HG03571 (cell line): ENCODE measurements at regions not wholly inside any gene's neighbourhood (a gene's known extent, or its start where the extent isn't known, plus 50 kb on each side); places are given as distances from the start of the nearest gene placed in this dataset.
A peak's percentile ranks its signal among the peaks of the same experiment; 100 is the strongest.

Experiments
- ATAC-seq: cut with Tn5 transposase; IDR thresholded peaks from one replicate; pipeline ENCODE4 v1.9.1; 2021; ENCODE audit not compliant: unreplicated experiment

DNA sequence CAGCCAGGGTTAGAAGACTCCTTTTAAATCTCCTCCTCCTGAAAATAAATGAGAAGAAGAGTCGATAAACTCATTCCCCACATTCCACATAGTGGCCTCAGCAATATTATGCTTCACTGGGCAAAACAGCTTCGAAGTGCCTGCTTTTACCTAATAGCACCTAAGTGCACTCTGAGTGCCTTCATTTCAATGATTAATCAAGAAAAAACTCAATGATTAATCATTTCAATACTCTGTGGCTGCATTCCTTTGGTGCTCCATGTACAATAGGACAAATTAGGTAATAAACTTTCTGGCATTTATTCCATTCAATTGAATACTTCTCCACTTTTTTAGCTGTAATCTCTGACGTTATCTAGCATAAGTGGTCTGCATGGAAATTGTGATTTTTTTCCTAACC lies 174.6 kb downstream of the CCDC71L start:
- ATAC-seq = no peak

DNA sequence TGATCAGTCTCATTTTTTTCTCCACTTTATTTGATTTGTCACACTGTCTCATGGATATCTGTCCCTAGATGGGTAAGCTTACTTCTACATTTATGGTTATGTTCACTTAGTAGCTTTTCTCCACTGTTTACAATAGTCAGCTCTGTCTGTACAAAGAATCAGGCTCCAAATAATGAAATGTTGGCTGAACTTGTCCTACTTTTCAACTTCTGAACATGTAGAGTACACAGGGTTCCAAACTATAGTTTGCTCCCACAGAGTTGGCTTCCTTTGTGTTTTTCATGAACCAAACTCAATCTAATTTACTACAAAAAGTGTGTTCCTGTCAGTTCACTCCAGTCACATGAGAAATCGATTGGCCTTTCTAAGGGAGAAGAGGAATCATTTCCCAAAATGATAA lies 175.0 kb downstream of the CCDC71L start:
- ATAC-seq = no peak

DNA sequence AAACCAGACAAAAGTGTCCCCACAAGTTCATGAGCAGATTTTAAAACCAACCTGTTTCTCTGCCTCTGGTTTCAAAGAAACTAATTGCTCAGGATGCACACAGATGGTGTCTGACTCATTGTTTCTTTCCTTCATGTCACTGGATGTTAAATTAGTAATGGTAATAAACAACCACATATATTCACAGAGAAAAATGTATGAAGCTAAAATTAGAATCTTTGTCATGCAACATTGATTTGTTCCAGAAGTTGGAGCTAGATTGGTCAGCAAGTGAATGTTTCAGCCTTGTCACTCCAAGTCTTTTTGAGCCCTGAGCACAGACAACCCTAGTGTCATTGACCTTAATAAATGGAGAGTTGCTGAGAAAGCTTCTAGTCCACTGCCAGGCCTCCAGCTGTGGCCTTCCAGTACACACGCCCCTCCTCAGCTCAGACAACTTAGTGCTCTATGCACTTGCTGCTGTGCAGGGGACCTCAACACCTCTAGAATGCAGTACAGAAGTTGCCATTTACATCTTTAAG lies 175.9 kb downstream of the CCDC71L start:
- no peak for ATAC-seq

GRCh38 chr7:106484562-106484961 lies 176.4 kb downstream of the CCDC71L start:
- no peak for ATAC-seq

DNA sequence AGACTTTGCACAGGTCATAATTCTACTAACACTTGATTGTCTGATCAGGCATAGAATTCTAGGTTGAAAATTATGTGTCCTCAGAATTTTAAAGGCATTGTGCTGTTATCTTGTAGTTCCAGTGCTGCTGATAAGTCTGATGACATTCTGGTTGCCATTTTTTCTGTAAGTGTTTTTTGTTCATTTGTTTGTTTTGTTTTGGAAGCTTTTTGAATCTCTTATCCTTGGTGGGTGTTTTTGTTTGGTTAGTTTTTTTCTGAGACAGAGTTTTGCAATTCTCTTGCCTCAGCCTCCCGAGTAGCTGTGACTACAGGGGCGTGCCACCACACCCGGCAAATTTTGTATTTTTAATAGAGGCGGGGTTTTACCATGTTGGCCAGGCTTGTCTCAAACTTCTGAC lies 178.9 kb downstream of the CCDC71L start:
- ATAC-seq = no peak

- ATAC-seq = no peak
These were observed 180.3 kb downstream of the CCDC71L start for GRCh38 chr7:106480616-106481031.

DNA sequence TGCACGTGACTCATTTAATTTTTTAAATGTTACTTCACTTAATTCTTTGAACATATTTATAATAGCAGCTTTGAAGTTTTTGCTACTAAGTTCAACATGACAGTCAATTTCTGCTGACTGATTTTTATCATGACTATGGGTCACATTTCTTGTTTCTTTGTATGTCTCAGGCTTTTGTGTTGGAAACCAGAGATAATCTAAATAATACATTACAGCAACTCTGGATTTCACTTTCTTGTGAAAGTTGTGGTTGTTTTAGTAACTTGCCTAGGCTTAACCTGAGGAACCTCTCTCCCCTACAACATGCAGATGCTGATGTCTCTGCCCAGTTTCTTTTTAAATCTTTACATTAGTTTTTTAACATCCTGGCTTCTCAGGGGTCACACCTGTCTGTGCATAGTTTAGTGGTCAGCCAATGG lies 180.8 kb downstream of the CCDC71L start:
- ATAC-seq = peak; percentile 43

GRCh38 chr7:106476751-106477150 lies 184.2 kb downstream of the CCDC71L start:
- no peak for ATAC-seq

GRCh38 chr7:106472741-106473140 lies 188.0 kb upstream of the NAMPT start:
- ATAC-seq = no peak

- ATAC-seq = no peak
These were observed 187.1 kb upstream of the NAMPT start for GRCh38 chr7:106471686-106472440.

DNA sequence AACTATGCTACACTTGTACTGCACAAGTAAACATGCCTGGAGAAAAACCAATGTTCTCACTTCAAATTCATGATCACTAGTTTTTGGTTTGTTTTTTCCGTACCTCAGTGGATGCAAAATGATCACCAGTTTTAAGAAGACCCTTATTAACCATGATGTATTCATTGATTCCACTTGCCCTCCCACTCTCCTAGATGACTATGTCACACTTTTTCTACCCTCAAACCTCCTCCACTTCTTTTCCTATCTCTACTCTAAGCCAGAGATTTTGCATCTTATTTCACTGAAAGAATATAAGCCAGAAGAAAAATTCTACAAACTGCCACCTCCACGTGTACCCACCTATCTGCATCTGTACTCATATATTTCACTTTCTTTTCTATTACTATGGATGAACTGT lies 186.2 kb upstream of the NAMPT start:
- no peak for ATAC-seq

- ATAC-seq = no peak
These were observed 182.1 kb upstream of the NAMPT start for GRCh38 chr7:106466867-106467266.

GRCh38 chr7:106465704-106466468 lies 181.1 kb upstream of the NAMPT start:
- ATAC-seq = no peak

DNA sequence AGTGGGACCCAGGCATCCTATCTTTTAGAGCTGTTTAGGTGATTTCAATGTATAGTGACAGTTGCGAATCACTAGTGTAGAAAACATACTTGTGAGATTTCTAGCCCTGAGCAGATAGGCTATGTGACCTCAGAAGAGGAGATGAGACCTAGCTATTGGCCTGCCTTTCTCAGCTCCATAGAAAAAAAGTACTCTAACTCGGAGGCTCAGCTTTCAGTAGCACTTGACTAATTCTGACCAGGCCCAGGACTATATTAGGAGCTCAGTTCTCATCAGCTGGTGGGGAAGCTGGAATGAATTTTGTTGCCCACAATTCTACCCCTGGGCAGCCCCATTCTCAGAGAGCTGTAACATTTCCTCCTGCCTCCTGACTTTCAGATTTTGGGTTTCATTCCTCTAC lies 179.9 kb upstream of the NAMPT start:
- ATAC-seq = no peak

GRCh38 chr7:106463851-106464611 lies 179.2 kb upstream of the NAMPT start:
- no peak for ATAC-seq

DNA sequence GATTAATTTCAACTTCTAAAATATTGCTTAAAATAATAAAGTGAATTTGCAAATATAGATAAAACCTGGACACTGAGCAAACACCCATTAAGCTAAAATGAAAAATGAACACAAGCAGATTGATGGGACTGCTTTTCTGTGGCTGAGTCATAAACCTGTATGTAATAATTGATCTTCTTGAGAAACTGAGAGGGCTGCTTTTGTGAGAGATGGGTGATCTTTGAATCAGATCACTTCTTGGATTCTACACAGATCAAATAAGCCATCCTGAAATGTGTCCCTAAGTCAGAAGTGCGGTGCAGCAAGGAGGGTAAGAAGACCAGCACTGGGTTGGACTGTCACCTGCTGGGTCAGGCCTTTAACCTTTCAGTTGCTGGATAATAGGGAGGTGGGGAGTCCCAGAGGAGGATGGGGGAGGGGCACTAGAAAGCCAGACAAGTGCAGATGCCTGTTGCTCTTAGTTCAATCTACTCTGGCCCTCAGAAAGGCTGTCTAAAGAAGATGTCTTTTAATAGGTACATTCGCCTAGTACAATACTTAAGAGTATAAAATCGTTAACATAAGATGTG lies 178.2 kb upstream of the NAMPT start:
- no peak for ATAC-seq

GRCh38 chr7:106462365-106462859 lies 177.6 kb upstream of the NAMPT start:
- no peak for ATAC-seq

- ATAC-seq = no peak
These were observed 176.0 kb upstream of the NAMPT start for GRCh38 chr7:106460792-106461254.

DNA sequence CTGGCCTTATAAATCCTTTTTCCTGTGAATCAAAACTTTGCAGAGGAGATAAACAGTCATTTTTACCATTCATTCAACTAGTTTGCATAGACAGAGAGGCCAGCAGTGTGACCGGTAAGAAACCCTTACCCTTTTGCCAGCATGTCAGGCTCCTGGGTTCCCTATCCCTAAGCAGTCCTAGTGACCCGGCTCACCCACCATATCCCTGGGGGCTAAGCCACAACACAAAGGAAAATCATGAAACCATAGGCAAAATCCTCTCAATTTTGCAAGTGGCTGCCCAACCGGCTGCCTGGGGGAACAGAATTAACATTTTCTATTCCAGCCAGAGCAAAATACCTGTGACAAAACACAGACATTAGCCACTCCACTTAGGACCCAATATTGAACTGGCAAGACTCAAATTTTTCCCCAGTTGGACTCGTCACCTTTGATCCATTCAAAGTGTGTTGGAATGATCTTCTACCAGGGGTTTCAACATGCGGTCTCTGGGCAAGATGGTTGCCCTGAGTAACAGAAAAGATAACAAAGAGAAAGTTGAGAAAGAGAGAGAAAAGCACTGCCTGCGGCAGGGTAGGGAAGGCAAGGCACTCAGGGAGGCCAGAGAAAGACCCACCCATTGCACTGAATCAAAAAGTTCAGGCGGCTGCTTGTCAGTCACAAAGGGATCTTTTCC lies 174.8 kb upstream of the NAMPT start:
- ATAC-seq = no peak

GRCh38 chr7:106457678-106458077 lies 172.9 kb upstream of the NAMPT start:
- ATAC-seq = no peak
